Activated CD8-positive, alpha-beta T cell treated with anti-CD3 and anti-CD28 coated beads for 36 hours (primary cell): ENCODE measurements at regions not wholly inside any gene's neighbourhood (a gene's known extent, or its start where the extent isn't known, plus 50 kb on each side); places are given as distances from the start of the nearest gene placed in this dataset.

Experiments used
- ATAC-seq: fragments of 200-7000 bp; cut with Tn5 transposase; one replicate; pipeline ENCODE4 v1.10.0; 2021; ENCODE audit warnings: mild to moderate bottlenecking, moderate library complexity
- CTCF ChIA-PET: fragments of 350-600 bp; sonication (Branson Sonifier 250); formaldehyde crosslinking; loops from one replicate; lab custom pipeline; 2021; ENCODE audit warnings: antibody characterized with exemption; lab: Charles Lee
- POLR2A ChIA-PET: fragments of 350-600 bp; sonication (Branson Sonifier 250); formaldehyde crosslinking; loops from one replicate; lab custom pipeline; 2021; ENCODE audit warnings: antibody characterized with exemption; lab: Charles Lee
- DNase-seq: peaks from one replicate; pipeline ENCODE4 v3.0.0-alpha.2; 2020
- H3K27ac Mint-ChIP-seq: one replicate; pipeline ENCODE4 v1.8.0; 2021; ENCODE audit warnings: mild to moderate bottlenecking, mixed read lengths
- H3K27me3 Mint-ChIP-seq: one replicate; pipeline ENCODE4 v1.8.0; 2021; ENCODE audit warnings: mixed read lengths
- H3K36me3 Mint-ChIP-seq: one replicate; pipeline ENCODE4 v1.8.0; 2021; ENCODE audit warnings: low read depth, mixed read lengths
- H3K4me1 Mint-ChIP-seq: one replicate; pipeline ENCODE4 v1.8.0; 2021; ENCODE audit warnings: low read depth, mixed read lengths
- H3K4me3 Mint-ChIP-seq: one replicate; pipeline ENCODE4 v1.8.0; 2021; ENCODE audit warnings: mild to moderate bottlenecking, moderate library complexity, mixed read lengths
- H3K9me3 Mint-ChIP-seq: one replicate; pipeline ENCODE4 v1.8.0; 2021; ENCODE audit warnings: mixed read lengths
- CTCF ChIP-seq: fragments of 200-600 bp; IDR thresholded peaks from one replicate; pipeline ENCODE4 v1.8.0; 2022; ENCODE audit warnings: antibody characterized with exemption, mild to moderate bottlenecking
- intact Hi-C: fragments of 100-400 bp; cut with micrococcal nuclease; formaldehyde crosslinking; loops from one replicate; pipeline ENCODE4 v1.10.0; 2022

- Mint-ChIP-seq H3K4me3 (no peak overlapping the region), H3K27ac (no peak overlapping the region), H3K36me3 (no peaks in the 10 kb centered on the region), H3K9me3 (no peaks in the 10 kb centered on the region), H3K27me3 (peaks cover 2% of the 10 kb centered on the region), H3K4me1 (no peaks in the 10 kb centered on the region)
- no peak for TF ChIP-seq CTCF
- CTCF ChIA-PET: no interaction called here
- DNase-seq (no peak), ATAC-seq (no peak)
- POLR2A ChIA-PET: no interaction called here
- intact Hi-C loops: loop anchor here (10.0 kb wide), 2 partner anchors 251 to 281 kb away; no protein-coding TSS in a partner anchor
These were observed 133.2 kb upstream of the IRX4 start for GRCh38 chr5:2015961-2016360.

DNA sequence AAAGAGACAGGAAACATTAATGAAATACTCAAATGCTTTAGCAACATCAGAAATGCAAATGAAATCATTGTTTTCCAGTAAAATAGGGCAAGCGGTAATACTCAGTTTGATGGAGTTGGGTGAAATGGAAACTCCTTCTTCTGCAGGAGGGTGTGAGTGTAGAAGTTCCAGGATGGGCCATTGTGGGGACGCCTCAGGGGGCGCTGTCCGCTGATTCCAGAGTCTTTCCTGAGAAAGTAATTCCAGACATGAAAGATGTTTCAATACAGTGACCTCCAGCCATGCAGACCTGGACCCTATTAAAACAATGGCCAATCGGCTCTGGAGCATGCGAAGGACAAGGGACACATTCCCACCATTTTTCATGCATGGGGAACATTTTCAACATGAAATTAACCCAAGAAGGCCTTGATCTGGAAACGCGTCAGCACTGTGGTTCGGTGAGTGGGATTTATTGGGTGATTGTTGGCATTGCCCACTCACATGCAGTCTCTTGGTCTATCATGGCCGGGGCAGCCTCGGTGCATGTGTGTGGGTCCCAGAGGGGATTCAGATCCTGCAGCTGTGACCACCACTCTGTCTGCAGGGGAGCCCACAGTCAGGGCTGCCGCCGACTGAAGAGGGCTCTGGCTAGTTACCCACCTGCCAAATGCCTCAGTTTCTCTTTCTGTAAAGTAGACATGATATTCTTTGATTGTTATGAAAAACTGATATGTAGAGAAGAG is 132.6 kb upstream of the IRX4 start:
- ChIA-PET POLR2A (interaction anchor here (0.6 kb wide), 1 partner anchor 1257 kb away, joined by 3 read pairs; no protein-coding TSS in a partner anchor), CTCF (no interaction called here)
- H3K4me3 Mint-ChIP-seq: no peak overlapping the region
- ATAC-seq: no peak
- no peaks in the 10 kb centered on the region for H3K4me1 Mint-ChIP-seq
- H3K9me3 Mint-ChIP-seq: no peaks in the 10 kb centered on the region
- no peaks in the 10 kb centered on the region for H3K36me3 Mint-ChIP-seq
- DNase-seq: no peak
- no peak for TF ChIP-seq CTCF
- intact Hi-C loops: loop anchor here (10.0 kb wide), 2 partner anchors 250 to 280 kb away; no protein-coding TSS in a partner anchor
- H3K27me3 Mint-ChIP-seq: peaks cover 2% of the 10 kb centered on the region
- H3K27ac Mint-ChIP-seq: no peak overlapping the region

GRCh38 chr5:2014058-2014610 is 131.4 kb upstream of the IRX4 start:
- Mint-ChIP-seq H3K27ac (no peak overlapping the region), H3K4me3 (no peak overlapping the region), H3K36me3 (no peaks in the 10 kb centered on the region), H3K4me1 (no peaks in the 10 kb centered on the region), H3K9me3 (no peaks in the 10 kb centered on the region), H3K27me3 (peaks cover 2% of the 10 kb centered on the region)
- ChIA-PET POLR2A (no interaction called here), CTCF (no interaction called here)
- intact Hi-C loops: loop anchor here (10.0 kb wide), 2 partner anchors 249 to 279 kb away; no protein-coding TSS in a partner anchor
- ATAC-seq (no peak), DNase-seq (no peak)
- TF ChIP-seq CTCF: no peak

- ChIA-PET POLR2A (no interaction called here), CTCF (no interaction called here)
- DNase-seq (no peak), ATAC-seq (no peak)
- no peak for TF ChIP-seq CTCF
- no peaks in the 10 kb centered on the region for H3K4me1 Mint-ChIP-seq
- no peaks in the 10 kb centered on the region for H3K9me3 Mint-ChIP-seq
- no peak overlapping the region for H3K4me3 Mint-ChIP-seq
- no peak overlapping the region for H3K27ac Mint-ChIP-seq
- H3K27me3 Mint-ChIP-seq: peaks cover 2% of the 10 kb centered on the region
- no peaks in the 10 kb centered on the region for H3K36me3 Mint-ChIP-seq
- intact Hi-C loops: loop anchor here (10.0 kb wide), 2 partner anchors 249 to 279 kb away; no protein-coding TSS in a partner anchor
These were observed 130.8 kb upstream of the IRX4 start for GRCh38 chr5:2013301-2014057.
